ENCODE measurements at regions not wholly inside any gene's neighbourhood (a gene's known extent, or its start where the extent isn't known, plus 50 kb on each side); places are given as distances from the start of the nearest gene placed in this dataset.

GRCh38 chr7:130869918-130870317 lies 135.9 kb upstream of the KLF14 start:
- TF ChIP-seq, protein P1, sequence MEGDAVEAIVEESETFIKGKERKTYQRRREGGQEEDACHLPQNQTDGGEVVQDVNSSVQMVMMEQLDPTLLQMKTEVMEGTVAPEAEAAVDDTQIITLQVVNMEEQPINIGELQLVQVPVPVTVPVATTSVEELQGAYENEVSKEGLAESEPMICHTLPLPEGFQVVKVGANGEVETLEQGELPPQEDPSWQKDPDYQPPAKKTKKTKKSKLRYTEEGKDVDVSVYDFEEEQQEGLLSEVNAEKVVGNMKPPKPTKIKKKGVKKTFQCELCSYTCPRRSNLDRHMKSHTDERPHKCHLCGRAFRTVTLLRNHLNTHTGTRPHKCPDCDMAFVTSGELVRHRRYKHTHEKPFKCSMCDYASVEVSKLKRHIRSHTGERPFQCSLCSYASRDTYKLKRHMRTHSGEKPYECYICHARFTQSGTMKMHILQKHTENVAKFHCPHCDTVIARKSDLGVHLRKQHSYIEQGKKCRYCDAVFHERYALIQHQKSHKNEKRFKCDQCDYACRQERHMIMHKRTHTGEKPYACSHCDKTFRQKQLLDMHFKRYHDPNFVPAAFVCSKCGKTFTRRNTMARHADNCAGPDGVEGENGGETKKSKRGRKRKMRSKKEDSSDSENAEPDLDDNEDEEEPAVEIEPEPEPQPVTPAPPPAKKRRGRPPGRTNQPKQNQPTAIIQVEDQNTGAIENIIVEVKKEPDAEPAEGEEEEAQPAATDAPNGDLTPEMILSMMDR (IDR thresholded peaks at IDR 0.05; ENCODE audit: borderline replicate concordance, insufficient read depth, low read depth, low read length): no peak
- H3K4me3 ChIP-seq (ENCODE audit: low read depth, low read length): no peak overlapping the region

GRCh38 chr7:130872341-130872740 lies 138.3 kb upstream of the KLF14 start:
- no peak overlapping the region for H3K4me3 ChIP-seq (ENCODE audit: low read depth, low read length)
- TF ChIP-seq, protein P1 (IDR thresholded peaks at IDR 0.05; ENCODE audit: borderline replicate concordance, insufficient read depth, low read depth, low read length): no peak

DNA sequence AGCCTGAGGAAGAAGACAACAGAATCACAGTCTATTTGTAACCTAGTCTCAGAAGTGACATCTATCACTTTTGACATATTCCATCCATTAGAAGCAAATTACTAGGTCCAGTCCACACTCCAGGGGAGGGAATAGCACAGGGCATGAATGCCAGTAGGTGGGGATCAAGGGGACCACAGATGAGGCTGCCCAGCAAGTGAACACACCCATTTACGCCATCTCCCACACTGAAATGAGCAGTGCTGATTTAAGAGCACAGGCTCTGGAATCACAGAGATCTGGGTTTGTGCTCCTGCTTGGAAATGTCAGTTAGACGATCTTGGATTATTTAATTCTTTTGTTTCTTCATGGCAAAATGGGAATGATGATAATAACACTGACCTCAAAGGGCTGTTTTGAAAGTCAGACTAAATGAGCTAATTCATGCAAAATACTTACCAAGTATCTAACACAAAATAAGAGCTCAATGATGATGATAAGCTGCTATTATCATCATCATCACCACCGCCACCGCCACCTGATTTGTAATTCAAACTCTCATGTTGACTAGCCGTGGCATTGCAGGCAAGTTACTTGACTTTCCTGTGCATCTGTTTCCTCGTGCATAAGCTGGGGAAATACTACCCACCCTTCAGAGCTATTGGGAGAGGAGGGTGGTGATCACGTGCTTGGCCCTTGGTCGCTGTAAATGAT lies 138.9 kb upstream of the KLF14 start:
- TF ChIP-seq, protein P1 (IDR thresholded peaks at IDR 0.05; ENCODE audit: borderline replicate concordance, insufficient read depth, low read depth, low read length): no peak

GRCh38 chr7:130874071-130874915 lies 140.3 kb upstream of the KLF14 start:
- TF ChIP-seq, protein P1 (IDR thresholded peaks at IDR 0.05; ENCODE audit: borderline replicate concordance, insufficient read depth, low read depth, low read length): no peak
- no peak overlapping the region for H3K4me3 ChIP-seq (ENCODE audit: low read depth, low read length)

More for the DNA sequence above, 138.9 kb upstream of the KLF14 start:
- no peak overlapping the region for H3K4me3 ChIP-seq (ENCODE audit: low read depth, low read length)

DNA sequence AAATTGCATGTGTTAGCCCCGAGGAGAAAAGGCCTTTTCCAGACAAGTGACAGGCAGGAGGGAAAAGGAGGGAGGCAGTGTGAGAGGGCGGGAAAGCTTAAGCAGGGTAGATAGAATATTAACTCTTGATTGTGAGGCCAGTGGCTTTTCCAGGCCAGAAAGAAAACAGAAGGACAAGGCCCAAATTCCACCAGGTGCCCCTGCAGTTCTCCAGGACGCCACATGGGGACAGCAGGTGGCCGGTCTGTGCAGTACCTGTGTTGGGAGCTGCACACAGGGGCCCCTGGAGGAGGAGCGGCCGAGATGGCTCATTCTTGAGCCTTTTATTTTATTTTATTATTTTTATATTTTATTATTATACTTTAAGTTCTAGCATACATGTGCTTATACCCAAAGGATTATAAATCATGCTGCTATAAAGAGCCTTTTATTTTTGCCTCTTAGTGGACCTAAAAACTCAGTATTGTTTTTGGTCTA lies 141.3 kb upstream of the KLF14 start:
- no peak overlapping the region for H3K4me3 ChIP-seq (ENCODE audit: low read depth, low read length)
- TF ChIP-seq, protein P1 (IDR thresholded peaks at IDR 0.05; ENCODE audit: borderline replicate concordance, insufficient read depth, low read depth, low read length): peak; percentile 91

- H3K4me3 ChIP-seq (ENCODE audit: low read depth, low read length): no peak overlapping the region
- TF ChIP-seq, protein P1 (IDR thresholded peaks at IDR 0.05; ENCODE audit: borderline replicate concordance, insufficient read depth, low read depth, low read length): no peak
Measured at GRCh38 chr7:130875901-130876300, 141.9 kb upstream of the KLF14 start.
